SU-DHL-6 (cell line): ENCODE measurements at regions not wholly inside any gene's neighbourhood (a gene's known extent, or its start where the extent isn't known, plus 50 kb on each side); places are given as distances from the start of the nearest gene placed in this dataset.

ENCODE experiments used
- H2AFZ ChIP-seq: fragments of 200-600 bp; sonication (generic); 2 replicates; pipeline ENCODE4 v1.6.1; 2014; ENCODE audit warnings: low read depth, mild to moderate bottlenecking, moderate library complexity, mixed read lengths, antibody characterized with exemption, low read length; ENCODE audit not compliant: severe bottlenecking
- H3F3A ChIP-seq: fragments of 200-600 bp; shearing (Covaris generic); 2 replicates; pipeline ENCODE4 v1.6.0; 2016; ENCODE audit warnings: antibody characterized with exemption, mild to moderate bottlenecking; ENCODE audit not compliant: insufficient read depth
- H3K27ac ChIP-seq: fragments of 200-600 bp; sonication (generic); 2 replicates; pipeline ENCODE4 v1.5.1; 2016; ENCODE audit warnings: low read depth, mild to moderate bottlenecking, low read length, moderate library complexity, mixed read lengths
- H3K27me3 ChIP-seq: fragments of 200-600 bp; sonication (generic), shearing (Covaris generic); 2 replicates; pipeline ENCODE4 v1.6.0; 2014; ENCODE audit warnings: mild to moderate bottlenecking, low read length
- H3K36me3 ChIP-seq: fragments of 200-600 bp; sonication (generic); 2 replicates; pipeline ENCODE4 v1.6.1; 2014; ENCODE audit warnings: mild to moderate bottlenecking, low read length, mixed read lengths
- H3K4me2 ChIP-seq: fragments of 300-600, 200-600 bp; shearing (Covaris generic), sonication (generic); 2 replicates; pipeline ENCODE4 v1.6.0; 2014; ENCODE audit warnings: low read length, low read depth, mild to moderate bottlenecking; ENCODE audit not compliant: poor library complexity, severe bottlenecking
- H3K4me3 ChIP-seq: fragments of 200-600 bp; sonication (generic); 2 replicates; pipeline ENCODE4 v1.5.1; 2014; ENCODE audit warnings: antibody characterized with exemption, low read length, mild to moderate bottlenecking, mixed read lengths; ENCODE audit not compliant: insufficient read depth, poor library complexity, severe bottlenecking
- H3K79me2 ChIP-seq: fragments of 200-600 bp; sonication (generic); 2 replicates; pipeline ENCODE4 v1.6.1; 2014; ENCODE audit warnings: mild to moderate bottlenecking, low read length, moderate library complexity; ENCODE audit not compliant: insufficient read depth
- H3K9ac ChIP-seq: fragments of 200-600 bp; sonication (generic); 2 replicates; pipeline ENCODE4 v1.7.0; 2014; ENCODE audit warnings: mild to moderate bottlenecking, low read length
- H3K9me2 ChIP-seq: fragments of 200-600 bp; sonication (generic); replicated peaks from 2 replicates; pipeline ENCODE4 v1.6.1; 2014; ENCODE audit warnings: low read length; ENCODE audit not compliant: insufficient read depth
- H3K9me3 ChIP-seq: fragments of 200-600 bp; sonication (generic); 2 replicates; pipeline ENCODE4 v1.6.1; 2014; ENCODE audit warnings: low read length, mixed read lengths; ENCODE audit not compliant: insufficient read depth
- H4K20me1 ChIP-seq: fragments of 200-600 bp; sonication (generic); 2 replicates; pipeline ENCODE4 v1.6.1; 2014; ENCODE audit warnings: low read depth, mild to moderate bottlenecking, antibody characterized with exemption, low read length, moderate library complexity, mixed read lengths
- CTCF ChIP-seq: fragments of 200-600 bp; sonication (generic); IDR thresholded peaks from one replicate; pipeline ENCODE4 v1.5.1; 2017; ENCODE audit warnings: antibody characterized with exemption, mild to moderate bottlenecking, low read length, moderate library complexity; ENCODE audit not compliant: insufficient read depth, poor library complexity, severe bottlenecking
- EZH2phosphoT487 ChIP-seq: fragments of 200-600 bp; sonication (generic), shearing (Covaris generic); conservative IDR thresholded peaks from 2 replicates; pipeline ENCODE4 v1.6.1; 2018; ENCODE audit warnings: mild to moderate bottlenecking, antibody characterized with exemption, low read length, moderate library complexity, mixed read lengths

GRCh38 chr13:43959291-43959690 is 79.6 kb downstream of the LACC1 start:
- no peaks in the 10 kb centered on the region; the same call in 1 of the 2 replicates for H3K27me3 ChIP-seq
- H3K9me3 ChIP-seq, result no peaks in the 10 kb centered on the region
- H3K79me2 ChIP-seq, result no peaks in the 10 kb centered on the region
- H3K4me2 ChIP-seq, result no peak overlapping the region
- no peak overlapping the region for H2AFZ ChIP-seq
- no peaks in the 10 kb centered on the region for H3F3A ChIP-seq
- no peak overlapping the region for H3K9ac ChIP-seq
- no peaks in the 10 kb centered on the region for H4K20me1 ChIP-seq
- H3K9me2 ChIP-seq, result 0 out of 2 replicates have a peak, but pooled peaks cover under 1% of the 10 kb centered on the region
- H3K4me3 ChIP-seq, result no peak overlapping the region
- no peak for TF ChIP-seq CTCF
- no peaks in the 10 kb centered on the region for H3K36me3 ChIP-seq
- H3K27ac ChIP-seq, result no peak overlapping the region

- no peaks in the 10 kb centered on the region for H3K79me2 ChIP-seq
- no peak overlapping the region for H3K4me2 ChIP-seq
- H4K20me1 ChIP-seq, result no peaks in the 10 kb centered on the region
Measured at GRCh38 chr13:43961909-43962308, 82.2 kb downstream of the LACC1 start.

GRCh38 chr13:43963726-43964125 is 84.0 kb downstream of the LACC1 start:
- no peaks in the 10 kb centered on the region for H3K27me3 ChIP-seq
- H3K79me2 ChIP-seq, result no peaks in the 10 kb centered on the region
- no peak overlapping the region for H3K4me2 ChIP-seq
- H3K9me2 ChIP-seq, result no peaks in the 10 kb centered on the region
- H3K9ac ChIP-seq, result no peak overlapping the region
- no peaks in the 10 kb centered on the region for H3F3A ChIP-seq
- no peak overlapping the region for H3K27ac ChIP-seq
- no peaks in the 10 kb centered on the region for H4K20me1 ChIP-seq
- TF ChIP-seq CTCF, result no peak
- TF ChIP-seq EZH2phosphoT487, result no peak
- no peaks in the 10 kb centered on the region for H3K36me3 ChIP-seq
- H3K9me3 ChIP-seq, result no peaks in the 10 kb centered on the region
- H3K4me3 ChIP-seq, result no peak overlapping the region
- no peak overlapping the region for H2AFZ ChIP-seq

More at GRCh38 chr13:43961909-43962308, 82.2 kb downstream of the LACC1 start:
- H3K27ac ChIP-seq, result no peak overlapping the region
- H3K9me2 ChIP-seq, result no peaks in the 10 kb centered on the region
- TF ChIP-seq EZH2phosphoT487, result no peak
- TF ChIP-seq CTCF, result no peak
- H2AFZ ChIP-seq, result no peak overlapping the region
- no peak overlapping the region for H3K4me3 ChIP-seq
- H3K36me3 ChIP-seq, result no peaks in the 10 kb centered on the region
- no peaks in the 10 kb centered on the region for H3K9me3 ChIP-seq
- no peak overlapping the region for H3K9ac ChIP-seq
- no peaks in the 10 kb centered on the region; the same call in 1 of the 2 replicates for H3K27me3 ChIP-seq
- no peaks in the 10 kb centered on the region for H3F3A ChIP-seq
